ENCODE measurements at regions not wholly inside any gene's neighbourhood (a gene's known extent, or its start where the extent isn't known, plus 50 kb on each side); places are given as distances from the start of the nearest gene placed in this dataset.

- TF ChIP-seq POLR2AphosphoS5 (IDR thresholded peaks at IDR 0.05; ENCODE audit: low read depth), result no peak
- no peak for TF ChIP-seq SPI1 (IDR thresholded peaks at IDR 0.05; ENCODE audit: borderline replicate concordance, low read depth)
- no peak for TF ChIP-seq CTCF (IDR thresholded peaks at IDR 0.05; ENCODE audit: insufficient read depth, low read length)
Observed at GRCh38 chr21:38986806-38987632, 181.3 kb downstream of the ETS2 start.

All from HL-60 (cell line).